NCI-H1048 (cell line): ENCODE measurements at regions not wholly inside any gene's neighbourhood (a gene's known extent, or its start where the extent isn't known, plus 50 kb on each side); places are given as distances from the start of the nearest gene placed in this dataset.

Source experiments
- DNase-seq: peaks from one replicate; lab custom pipeline; 2025; lab: John Stamatoyannopoulos, UW

DNA sequence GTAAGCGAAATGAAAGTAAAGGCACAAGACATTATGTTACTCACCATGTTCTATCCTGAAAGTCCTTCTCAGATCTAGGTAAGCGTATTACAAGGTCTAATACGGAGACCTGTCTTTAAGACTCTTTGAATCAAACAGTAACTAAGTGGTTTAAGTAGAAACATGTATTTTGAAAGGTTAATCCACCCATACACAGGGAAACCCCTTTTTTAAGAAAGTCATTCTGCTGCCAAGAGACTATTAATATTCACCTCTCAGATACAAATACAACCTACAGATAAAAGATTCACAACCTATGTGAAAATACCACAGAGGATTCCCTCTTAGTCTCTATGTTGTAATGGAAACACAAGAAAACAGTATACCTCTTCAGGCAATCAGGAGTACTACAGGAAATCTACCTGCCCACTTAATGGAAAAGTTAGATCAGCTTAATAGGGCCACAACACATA lies 63.2 kb upstream of the TNIP3 start:
- no peak for DNase-seq

DNA sequence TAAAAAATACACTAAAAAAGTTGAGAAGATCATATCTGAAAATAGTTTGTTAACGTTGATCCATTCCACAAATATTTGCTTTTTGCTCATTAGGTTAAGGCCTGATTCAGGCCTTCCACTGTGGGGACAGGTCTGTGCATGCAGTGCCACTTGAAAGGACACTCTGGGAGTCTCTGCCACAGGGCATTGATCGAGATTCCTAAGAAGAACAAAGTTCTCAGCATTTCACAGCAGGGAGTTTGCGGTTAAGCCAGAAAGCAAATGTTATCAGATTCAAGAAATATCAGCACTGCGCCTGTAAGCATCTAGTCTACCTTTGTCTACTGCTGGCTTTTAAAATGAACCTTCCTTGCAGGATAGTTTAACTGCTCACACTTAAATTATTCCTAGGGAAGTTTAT lies 62.2 kb upstream of the TNIP3 start:
- DNase-seq: no peak

DNA sequence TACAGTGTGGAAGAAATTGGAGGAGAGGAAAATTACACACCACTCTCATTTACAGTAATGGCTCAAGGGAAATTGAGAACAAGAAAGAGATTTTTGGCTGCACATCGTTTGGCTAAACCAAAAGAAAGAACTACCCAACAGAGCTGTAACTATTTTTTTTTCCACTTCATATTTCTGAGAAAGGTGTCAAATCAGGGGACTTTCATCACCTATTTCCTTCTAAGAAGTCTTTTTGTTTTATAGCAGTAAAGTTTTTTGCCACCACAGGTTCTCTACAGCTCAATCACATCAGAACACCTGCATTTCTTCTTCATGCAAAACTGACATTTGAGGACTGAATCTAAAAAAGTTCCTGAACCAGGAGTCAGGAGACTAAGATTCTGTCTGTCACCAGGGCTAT lies 57.5 kb upstream of the TNIP3 start:
- no peak for DNase-seq

DNA sequence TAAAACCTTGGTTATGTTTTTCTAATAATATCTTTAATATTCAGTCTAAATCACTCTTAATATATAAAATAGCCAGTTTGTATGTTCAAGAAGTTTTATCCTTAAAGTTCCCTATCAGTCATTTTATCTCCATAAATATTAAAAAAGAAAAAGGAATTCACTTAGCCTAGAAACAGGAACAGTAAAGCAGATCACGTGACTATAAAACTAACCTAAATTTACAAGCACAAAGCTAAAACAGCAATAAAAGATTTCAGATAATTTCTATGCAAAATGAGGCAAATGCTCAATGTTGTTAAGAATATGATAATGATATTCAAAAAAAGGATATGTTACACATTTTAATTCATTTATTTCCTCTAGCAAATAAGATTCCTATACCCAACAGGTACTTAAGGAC lies 57.1 kb upstream of the TNIP3 start:
- no peak for DNase-seq

DNA sequence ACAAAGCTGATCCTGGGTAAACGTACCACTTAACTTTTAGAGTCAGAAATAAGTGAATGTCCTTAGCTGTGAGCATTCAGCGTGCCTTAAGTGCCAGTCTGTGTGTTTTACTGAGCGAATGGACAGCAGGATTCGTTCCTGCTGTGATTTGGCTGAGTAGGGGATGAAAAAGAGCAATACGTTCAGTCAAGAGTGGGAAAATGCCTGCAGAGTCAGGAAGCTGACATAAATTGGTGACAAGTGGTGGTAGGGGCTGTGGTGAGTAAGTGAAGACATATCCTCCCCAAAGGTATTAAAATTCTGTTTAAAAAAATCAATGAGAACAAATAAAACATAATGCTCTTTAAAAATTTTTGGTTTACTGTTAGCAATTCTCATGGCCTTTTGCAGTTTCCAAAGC lies 56.6 kb upstream of the TNIP3 start:
- no peak for DNase-seq

DNA sequence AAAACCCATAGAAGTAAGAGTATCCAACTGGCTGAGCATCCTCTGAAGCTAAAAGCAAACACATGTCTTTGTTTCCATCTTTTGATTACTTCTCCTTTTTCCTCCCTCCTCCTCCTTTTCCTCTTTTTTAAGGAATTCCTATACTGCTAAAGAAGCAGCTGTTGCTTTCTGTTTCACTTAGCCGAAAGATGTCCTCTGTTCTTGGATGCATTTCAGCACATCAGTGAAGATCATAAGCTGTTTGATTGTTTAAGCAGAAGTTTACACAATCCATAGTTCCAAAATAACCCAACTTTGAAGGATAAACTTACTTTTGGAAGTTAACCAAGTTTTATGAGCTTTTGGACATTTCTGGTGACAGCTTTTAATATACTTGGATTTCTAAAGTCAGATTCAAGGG lies 55.1 kb upstream of the TNIP3 start:
- DNase-seq: no peak

DNA sequence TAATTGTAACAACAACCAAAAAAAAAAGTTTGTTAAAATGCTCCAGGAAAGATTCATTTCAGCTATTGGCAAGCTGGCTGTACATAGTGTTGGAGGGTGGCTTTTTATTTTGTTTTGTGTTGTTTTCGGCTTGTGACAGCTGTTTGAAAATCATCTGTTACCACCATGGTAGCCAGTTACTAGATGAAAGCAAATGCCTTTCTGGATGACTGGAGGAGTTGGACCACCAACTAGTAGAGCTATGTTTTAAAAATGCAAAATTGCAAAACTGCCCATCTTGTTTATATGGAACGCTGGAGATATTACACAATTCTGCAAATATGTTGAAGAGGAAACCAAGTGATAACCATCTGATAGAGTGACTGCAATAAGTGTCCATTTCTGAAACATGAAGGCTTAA lies 53.2 kb upstream of the TNIP3 start:
- no peak for DNase-seq

DNA sequence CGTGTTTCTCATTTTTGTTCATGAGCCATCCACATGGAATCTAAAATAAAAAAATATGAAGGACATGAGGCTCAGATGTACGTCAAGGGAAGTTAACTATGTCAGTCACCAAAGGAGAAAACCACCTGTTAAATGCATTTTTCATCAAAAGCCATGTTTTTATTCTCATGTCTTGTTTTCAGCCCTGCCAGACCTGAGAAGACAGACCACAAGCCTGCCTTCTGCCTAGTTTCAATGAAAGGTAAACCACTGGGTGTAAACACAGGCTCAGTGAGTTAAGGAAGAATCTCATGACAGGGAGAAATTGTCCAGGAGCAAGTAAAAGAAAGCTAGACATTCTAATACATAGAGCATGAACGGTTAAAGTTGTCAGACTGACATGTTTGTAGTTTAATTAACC lies 52.3 kb upstream of the TNIP3 start:
- DNase-seq: no peak

DNA sequence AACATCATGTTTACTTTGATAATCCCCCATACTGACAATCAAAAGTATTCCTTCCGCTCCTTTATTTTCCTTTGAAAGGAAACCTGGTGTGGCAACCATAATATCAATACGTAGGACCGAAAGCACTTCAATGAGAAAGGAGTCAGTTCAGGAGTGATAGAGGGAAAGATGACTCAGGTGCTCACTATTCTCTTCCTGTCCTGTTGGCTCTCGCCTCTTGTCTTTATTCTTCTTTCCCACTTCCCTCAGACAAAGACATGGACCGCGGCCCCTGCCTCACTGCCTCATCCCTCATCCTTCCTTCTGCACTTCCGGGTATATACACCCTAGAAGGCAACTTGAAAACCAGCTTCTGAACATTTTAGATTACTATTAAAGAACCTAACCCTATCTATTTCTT lies 49.8 kb upstream of the TNIP3 start:
- no peak for DNase-seq
